NB4 (cell line): ENCODE measurements at regions not wholly inside any gene's neighbourhood (a gene's known extent, or its start where the extent isn't known, plus 50 kb on each side); places are given as distances from the start of the nearest gene placed in this dataset.

Experiments used
- TF ChIP-seq, protein P1 (sequence below): IDR thresholded peaks from one replicate; pipeline ENCODE4 v1.5.1; 2012; ENCODE audit warnings: low read depth, low read length
- TF ChIP-seq, protein P2 (sequence below): IDR thresholded peaks from 2 replicates; pipeline ENCODE4 v1.6.1; 2011; ENCODE audit warnings: low read depth, low read length

DNA sequence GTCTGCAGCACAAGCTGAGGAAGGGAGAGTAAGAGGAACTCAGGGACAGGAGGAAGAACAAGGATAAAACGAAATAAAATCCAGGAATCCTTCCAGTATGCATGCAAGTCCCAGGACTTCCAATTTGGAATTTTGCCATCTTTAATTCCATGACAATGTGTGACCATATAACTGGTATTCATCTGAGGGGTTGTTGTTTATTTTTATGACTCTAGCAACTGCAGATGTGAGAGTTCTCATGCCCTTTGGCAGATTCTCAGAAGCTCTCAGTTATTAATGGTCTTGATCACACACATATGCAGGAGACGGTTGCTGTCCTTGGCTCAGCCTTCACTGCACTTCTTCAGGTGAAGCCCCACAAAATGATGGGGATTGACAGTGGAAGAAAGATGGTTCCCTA lies 148.2 kb downstream of the SMIM20 start:
- TF ChIP-seq, protein P1, sequence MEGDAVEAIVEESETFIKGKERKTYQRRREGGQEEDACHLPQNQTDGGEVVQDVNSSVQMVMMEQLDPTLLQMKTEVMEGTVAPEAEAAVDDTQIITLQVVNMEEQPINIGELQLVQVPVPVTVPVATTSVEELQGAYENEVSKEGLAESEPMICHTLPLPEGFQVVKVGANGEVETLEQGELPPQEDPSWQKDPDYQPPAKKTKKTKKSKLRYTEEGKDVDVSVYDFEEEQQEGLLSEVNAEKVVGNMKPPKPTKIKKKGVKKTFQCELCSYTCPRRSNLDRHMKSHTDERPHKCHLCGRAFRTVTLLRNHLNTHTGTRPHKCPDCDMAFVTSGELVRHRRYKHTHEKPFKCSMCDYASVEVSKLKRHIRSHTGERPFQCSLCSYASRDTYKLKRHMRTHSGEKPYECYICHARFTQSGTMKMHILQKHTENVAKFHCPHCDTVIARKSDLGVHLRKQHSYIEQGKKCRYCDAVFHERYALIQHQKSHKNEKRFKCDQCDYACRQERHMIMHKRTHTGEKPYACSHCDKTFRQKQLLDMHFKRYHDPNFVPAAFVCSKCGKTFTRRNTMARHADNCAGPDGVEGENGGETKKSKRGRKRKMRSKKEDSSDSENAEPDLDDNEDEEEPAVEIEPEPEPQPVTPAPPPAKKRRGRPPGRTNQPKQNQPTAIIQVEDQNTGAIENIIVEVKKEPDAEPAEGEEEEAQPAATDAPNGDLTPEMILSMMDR, result no peak
- TF ChIP-seq, protein P2, sequence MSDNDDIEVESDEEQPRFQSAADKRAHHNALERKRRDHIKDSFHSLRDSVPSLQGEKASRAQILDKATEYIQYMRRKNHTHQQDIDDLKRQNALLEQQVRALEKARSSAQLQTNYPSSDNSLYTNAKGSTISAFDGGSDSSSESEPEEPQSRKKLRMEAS, result no peak
